ENCODE measurements at regions not wholly inside any gene's neighbourhood (a gene's known extent, or its start where the extent isn't known, plus 50 kb on each side); places are given as distances from the start of the nearest gene placed in this dataset.
"Not testable (repeated sequence)": the region's sequence is repeated elsewhere in the genome, so short reads cannot be mapped to it uniquely, and the experiment has no call there.

DNA sequence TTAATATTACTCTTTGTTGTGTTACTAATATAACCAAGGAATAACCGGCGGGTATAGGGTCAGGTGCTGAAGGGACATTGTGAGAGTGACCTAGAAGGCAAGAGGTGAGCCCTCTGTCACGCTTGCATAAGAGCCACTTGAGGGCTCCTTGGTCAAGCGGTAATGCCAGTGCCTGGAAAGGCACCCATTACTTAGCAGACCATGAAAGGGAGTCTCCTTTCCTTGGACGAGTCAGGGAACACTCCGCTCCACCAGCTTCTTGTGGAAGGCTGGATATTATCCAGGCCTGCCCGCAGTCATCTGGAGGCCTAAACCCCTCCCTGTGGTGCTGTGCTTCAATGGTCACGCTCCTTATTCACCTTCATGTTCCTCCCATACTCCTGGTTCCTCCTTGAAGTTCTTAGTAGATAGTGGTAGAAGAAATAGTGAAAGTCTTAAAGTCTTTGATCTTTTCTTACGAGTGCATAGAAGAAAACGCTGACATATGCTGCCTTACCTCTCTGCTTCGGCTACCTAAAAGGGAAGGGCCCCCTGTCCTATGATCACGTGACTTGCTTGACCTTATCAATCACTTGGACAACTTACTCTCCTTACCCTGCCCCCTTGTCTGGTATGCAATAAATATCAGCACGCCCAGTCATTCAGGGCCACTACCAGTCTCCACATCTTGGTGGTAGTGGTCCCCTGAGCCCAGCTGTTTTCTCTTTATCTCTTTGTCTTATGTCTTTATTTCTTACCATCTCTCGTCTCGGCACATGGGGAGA, 59.6 kb upstream of the DMRTB1 start:
- not testable (repeated sequence) for DNase-seq

DNA sequence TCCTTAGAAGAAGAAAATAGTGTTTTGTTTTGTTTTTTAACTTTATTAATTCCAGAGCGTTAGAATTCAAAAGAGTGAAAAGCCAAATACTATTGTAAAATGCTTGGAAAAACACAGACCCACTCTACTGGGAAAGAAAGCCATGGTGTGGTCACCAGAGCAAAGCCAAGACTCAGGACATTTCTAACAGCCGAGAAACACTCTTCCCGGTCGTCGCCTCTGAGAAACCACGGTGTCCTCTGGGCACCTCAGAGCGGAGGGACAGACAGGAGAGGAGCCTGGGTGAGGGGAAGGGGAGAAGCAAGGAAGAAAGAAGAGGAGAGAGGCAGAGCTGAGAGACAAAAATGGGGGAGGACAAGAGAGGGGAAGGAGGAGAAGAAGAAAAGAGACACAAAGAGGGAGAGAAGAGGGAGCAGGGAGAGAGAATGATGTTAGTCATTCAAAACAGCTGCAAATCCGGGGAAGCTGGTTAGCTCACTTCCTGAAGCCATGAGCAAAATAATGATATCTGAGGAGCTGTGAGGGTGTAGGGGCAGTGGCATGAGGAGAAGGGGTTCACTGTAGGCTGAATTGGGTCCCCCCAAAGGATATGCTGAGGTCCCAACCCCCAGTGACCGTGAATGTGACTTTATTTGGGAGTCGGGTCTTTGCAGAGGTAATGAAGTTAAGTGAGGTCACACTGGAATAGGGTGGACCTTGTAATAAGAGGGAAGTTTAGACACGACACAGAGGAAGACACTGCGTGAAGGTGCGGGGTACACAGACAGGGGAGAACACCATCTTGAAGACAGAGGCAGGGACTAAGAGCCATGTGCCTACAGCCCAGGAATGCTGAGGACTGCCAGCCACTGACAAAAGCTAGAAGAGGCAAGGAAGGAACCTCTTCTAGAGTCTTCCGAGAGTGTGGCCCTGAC, 58.2 kb upstream of the DMRTB1 start:
- DNase-seq, result no peak

- no peak for DNase-seq
These were observed 57.1 kb upstream of the DMRTB1 start for GRCh38 chr1:53401813-53402745.

DNA sequence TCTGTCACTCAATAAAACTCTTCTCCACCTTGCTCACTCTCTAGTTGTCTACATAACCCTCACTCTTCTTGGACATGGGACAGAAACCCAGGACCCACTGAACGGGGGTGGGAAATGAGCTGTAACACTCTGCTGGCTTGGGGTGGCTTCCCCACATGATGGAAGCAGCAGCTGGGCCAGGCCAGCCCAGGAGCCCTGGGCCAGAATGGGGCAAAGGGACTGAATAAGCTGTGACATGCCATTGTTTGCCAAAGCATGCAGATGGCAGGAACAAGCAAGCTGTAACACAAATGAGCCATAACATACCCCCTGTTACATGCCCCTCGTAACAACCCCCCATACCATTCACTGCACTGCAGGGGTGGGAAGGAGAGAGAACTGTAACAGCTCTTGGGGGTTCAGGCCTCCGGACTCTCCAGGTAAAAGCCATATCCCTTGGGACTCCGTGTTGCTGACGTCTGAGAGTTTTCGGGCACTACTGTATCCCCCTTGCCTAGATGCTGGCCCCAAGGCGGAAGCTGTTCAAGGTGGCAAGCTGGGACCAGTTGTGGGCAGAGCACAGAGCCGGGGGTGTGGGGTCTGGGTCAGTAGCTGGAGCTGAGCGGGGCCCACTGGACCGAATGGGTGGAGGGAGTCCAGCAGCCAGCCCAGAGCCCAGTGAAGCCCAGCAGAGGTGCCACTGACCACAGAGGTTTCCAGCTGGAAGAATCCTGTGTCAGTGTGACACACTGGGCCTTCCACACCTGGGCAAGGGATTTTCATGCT, 56.1 kb upstream of the DMRTB1 start:
- no peak for DNase-seq

- DNase-seq, result no peak
These were observed 53.5 kb upstream of the DMRTB1 start for GRCh38 chr1:53405737-53406136.

- no peak for DNase-seq
These were observed 52.5 kb upstream of the DMRTB1 start for GRCh38 chr1:53406551-53407235.

DNA sequence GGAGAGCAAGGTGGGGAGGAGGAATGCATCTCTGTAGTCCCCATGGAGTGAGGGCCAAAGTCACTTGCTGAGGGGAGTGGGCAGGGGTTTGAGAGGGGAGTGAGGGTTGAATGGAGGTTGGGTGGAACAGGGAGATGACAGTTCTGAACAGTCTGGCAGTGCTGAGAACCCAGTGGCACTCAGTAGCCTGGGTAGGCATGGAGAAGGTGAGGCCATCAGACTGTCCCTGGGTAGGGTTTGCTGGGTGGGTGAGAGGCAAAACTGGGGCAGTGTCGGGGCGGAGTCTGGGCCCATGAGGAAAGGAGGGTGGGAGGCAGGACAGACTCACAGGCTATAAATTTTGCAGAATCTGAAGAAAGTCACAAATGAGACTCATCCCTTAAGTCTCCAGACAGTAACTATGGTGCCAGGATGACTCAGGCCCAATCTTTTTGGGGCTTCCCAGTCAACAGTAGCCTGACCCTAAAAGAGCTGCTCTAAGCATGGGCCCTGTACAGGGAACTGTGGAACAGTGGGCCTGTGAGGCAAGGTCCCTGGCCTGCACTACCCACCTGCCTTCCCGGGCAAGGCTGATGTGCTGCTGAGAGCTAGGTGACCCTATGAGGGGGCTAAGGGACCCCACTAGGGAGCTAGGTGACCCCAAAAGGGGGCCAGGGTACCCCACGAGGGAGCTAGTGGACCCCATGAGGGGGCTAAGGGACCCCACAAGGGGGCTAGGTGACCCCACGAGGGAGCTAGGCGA, 51.0 kb upstream of the DMRTB1 start:
- no peak for DNase-seq

DNA sequence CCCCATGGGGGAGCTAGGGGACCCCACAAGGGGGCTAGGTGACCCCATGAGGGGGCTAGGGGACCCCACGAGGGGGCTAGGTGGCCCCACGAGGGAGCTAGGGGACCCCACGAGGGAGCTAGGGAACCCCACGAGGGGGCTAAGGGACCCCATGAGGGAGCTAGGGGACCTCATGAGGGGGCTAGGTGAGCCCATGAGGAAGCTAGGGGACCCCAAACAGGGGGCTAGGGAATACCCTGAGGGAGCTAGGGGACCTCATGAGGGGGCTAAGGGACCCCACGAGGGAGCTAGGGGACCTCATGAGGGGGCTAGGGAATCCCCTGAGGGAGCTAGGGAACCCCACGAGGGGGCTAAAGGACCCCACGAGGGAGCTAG, 50.5 kb upstream of the DMRTB1 start:
- DNase-seq, result no peak

DNA sequence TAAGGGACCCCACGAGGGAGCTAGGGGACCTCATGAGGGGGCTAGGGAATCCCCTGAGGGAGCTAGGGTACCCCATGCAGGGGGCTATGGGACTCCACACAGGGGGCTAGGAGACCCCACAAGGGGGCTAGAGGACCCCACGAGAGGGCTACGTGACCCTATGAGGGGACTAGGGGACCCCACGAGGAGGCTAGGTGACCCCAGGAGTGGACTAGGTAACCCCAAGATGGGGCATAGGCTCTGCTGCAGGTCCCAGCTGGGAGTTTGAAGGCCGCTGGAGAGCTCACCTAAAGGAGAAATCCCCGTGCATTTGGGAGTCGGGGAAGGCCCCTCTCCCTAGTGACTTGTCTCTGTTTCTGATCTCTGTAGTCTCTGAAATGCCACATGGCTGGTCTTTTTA, 50.0 kb upstream of the DMRTB1 start:
- DNase-seq, result no peak

Measured in SHP77 (cell line).